Peyer's patch (tissue), 4 donors: ENCODE measurements at regions not wholly inside any gene's neighbourhood (a gene's known extent, or its start where the extent isn't known, plus 50 kb on each side); places are given as distances from the start of the nearest gene placed in this dataset.

Source experiments
- DNase-seq, 3 donors: peaks; one replicate each; pipeline ENCODE4 v3.0.0-alpha.2; 2017 to 2019
- H3K27ac ChIP-seq, 4 donors: fragments of 200-600 bp; sonication (generic); one replicate each; pipeline ENCODE4 v1.5.1; 2016 to 2019
- H3K27me3 ChIP-seq, 2 donors: fragments of 200-600 bp; sonication (generic); one replicate each; pipeline ENCODE4 v1.5.1; 2019
- H3K36me3 ChIP-seq, 3 donors: fragments of 200-600 bp; sonication (generic); one replicate each; pipeline ENCODE4 v1.5.1; 2016 to 2019
- H3K4me1 ChIP-seq, 4 donors: fragments of 200-600 bp; sonication (generic); one replicate each; pipeline ENCODE4 v1.5.1; 2016 to 2019
- H3K4me3 ChIP-seq, 4 donors: fragments of 200-600 bp; sonication (generic); 1 replicate in 3 of 4; 2 replicates in 1 of 4; pipeline ENCODE4 v1.5.1; 2016 to 2019; ENCODE audit warnings: mild to moderate bottlenecking in 1 of 4
- H3K9me3 ChIP-seq, 4 donors: fragments of 200-600 bp; sonication (generic); one replicate each; pipeline ENCODE4 v1.5.1; 2016 to 2019; ENCODE audit warnings: mild to moderate bottlenecking in 1 of 4
- POLR2A ChIP-seq, 2 donors: fragments of 450-650 bp; IDR thresholded peaks; one replicate each; pipeline ENCODE4 v1.5.1; 2017; ENCODE audit warnings: antibody characterized with exemption in 2 of 2, mild to moderate bottlenecking in 2 of 2, moderate library complexity in 2 of 2
- TF ChIP-seq, protein P1 (sequence below), 6 experiments: fragments of 450-650 bp in 4 of 6; fragments of 200-600 bp in 2 of 6; sonication (generic) in 1 of 6; IDR thresholded peaks; one replicate each; pipeline ENCODE4 v1.5.1; 2017 to 2019; ENCODE audit warnings: antibody characterized with exemption in 6 of 6, mild to moderate bottlenecking in 3 of 6, moderate library complexity in 1 of 6

DNA sequence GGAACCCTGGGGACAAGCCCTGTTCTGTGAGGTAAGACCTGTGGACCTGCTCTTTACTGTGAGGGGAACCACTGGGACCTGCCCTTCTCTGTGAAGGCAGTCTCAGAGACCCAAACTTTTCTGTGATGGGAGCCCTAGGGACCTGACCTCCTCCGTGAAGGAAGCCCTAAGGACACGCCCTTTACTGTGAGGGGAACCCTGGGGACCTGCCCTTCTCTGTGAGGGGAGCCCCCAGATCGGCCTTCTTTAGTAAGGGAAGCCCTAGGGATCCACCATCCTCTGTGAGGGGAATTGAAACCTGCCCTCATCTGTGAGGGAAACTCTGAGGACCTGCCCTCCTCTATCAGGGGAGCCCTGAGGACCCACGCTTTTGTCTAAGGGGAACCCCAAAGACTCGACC, 343.5 kb downstream of the UQCRFS1 start:
- DNase-seq, result no peak
- H3K4me1 ChIP-seq, result no peaks in the 10 kb centered on the region
- H3K4me3 ChIP-seq, result no peak overlapping the region
- no peaks in the 10 kb centered on the region for H3K9me3 ChIP-seq
- no peaks in the 10 kb centered on the region for H3K27me3 ChIP-seq
- TF ChIP-seq POLR2A (IDR thresholded peaks at IDR 0.05), result no peak
- TF ChIP-seq, protein P1, sequence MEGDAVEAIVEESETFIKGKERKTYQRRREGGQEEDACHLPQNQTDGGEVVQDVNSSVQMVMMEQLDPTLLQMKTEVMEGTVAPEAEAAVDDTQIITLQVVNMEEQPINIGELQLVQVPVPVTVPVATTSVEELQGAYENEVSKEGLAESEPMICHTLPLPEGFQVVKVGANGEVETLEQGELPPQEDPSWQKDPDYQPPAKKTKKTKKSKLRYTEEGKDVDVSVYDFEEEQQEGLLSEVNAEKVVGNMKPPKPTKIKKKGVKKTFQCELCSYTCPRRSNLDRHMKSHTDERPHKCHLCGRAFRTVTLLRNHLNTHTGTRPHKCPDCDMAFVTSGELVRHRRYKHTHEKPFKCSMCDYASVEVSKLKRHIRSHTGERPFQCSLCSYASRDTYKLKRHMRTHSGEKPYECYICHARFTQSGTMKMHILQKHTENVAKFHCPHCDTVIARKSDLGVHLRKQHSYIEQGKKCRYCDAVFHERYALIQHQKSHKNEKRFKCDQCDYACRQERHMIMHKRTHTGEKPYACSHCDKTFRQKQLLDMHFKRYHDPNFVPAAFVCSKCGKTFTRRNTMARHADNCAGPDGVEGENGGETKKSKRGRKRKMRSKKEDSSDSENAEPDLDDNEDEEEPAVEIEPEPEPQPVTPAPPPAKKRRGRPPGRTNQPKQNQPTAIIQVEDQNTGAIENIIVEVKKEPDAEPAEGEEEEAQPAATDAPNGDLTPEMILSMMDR (IDR thresholded peaks at IDR 0.05), result no peak
- H3K27ac ChIP-seq, result no peak overlapping the region
- H3K36me3 ChIP-seq, result no peaks in the 10 kb centered on the region

DNA sequence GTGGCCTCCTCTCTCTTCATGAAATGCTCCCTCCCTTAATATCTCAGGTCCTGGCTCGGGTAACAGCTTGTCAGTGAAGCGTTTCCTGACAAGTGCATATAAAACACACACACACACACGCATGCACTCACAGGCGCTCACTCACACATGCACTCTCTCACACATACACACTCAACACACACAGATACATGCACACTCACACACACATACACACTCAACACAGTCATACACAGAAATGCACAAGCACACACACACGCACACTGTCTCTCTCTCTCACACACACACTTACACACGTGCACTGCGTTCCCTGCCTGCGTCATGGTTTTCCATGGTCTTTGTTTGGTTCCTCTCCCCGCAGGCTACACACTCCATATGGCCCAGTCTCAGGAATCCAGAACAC, 344.1 kb downstream of the UQCRFS1 start:
- H3K4me1 ChIP-seq, result no peaks in the 10 kb centered on the region
- TF ChIP-seq POLR2A (IDR thresholded peaks at IDR 0.05), result no peak
- TF ChIP-seq, protein P1 (IDR thresholded peaks at IDR 0.05), result no peak
- no peak overlapping the region for H3K4me3 ChIP-seq
- no peaks in the 10 kb centered on the region for H3K27me3 ChIP-seq
- H3K27ac ChIP-seq, result no peak overlapping the region
- no peaks in the 10 kb centered on the region for H3K9me3 ChIP-seq
- DNase-seq, result no peak
- no peaks in the 10 kb centered on the region for H3K36me3 ChIP-seq

DNA sequence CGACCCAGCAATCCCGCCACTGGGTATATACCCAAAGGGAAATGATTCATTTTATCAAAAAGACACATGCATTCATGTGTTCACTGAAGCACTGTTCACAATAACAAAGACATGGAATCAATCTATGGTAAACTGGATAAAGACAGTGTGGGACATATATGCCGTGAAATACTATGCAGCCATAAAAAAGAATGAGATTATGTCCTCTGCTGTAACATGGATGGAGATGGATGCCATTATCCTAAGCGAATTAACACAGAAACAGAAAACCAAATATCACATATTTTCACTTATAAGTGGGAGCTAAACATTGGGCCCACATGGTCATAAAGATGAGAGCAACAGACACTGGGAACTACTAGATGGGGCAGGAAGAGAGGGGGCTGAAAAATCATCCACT, 345.0 kb downstream of the UQCRFS1 start:
- no peaks in the 10 kb centered on the region for H3K9me3 ChIP-seq
- no peak for TF ChIP-seq POLR2A (IDR thresholded peaks at IDR 0.05)
- TF ChIP-seq, protein P1 (IDR thresholded peaks at IDR 0.05), result no peak
- no peak overlapping the region for H3K4me3 ChIP-seq
- no peaks in the 10 kb centered on the region for H3K4me1 ChIP-seq
- H3K36me3 ChIP-seq, result no peaks in the 10 kb centered on the region
- H3K27ac ChIP-seq, result no peak overlapping the region
- no peak for DNase-seq
- H3K27me3 ChIP-seq, result no peaks in the 10 kb centered on the region

DNA sequence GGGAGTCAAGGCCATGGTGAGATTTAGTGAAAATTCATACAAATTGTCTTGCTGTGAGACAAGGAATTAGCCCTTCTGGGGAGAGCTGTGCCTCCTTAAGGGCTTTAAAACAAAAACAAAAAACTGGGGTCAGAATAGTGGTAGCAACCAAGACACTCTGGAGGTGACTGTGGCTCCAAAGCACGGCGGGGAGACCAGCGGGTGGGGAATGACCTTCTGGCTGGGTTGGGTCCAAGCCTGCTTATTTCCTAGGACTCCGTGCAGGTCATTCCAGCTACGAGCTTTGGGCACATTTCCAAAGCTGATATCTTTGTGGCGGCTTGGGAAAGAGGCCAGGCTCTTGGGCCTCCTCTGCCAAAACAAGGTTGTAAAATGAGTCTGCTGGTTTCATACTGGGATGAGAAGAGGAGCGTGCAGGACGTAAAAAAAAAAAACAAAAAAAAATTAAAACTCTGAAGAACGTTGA, 348.3 kb downstream of the UQCRFS1 start:
- no peaks in the 10 kb centered on the region for H3K27me3 ChIP-seq
- DNase-seq, result no peak
- TF ChIP-seq, protein P1 (IDR thresholded peaks at IDR 0.05), result no peak
- no peak for TF ChIP-seq POLR2A (IDR thresholded peaks at IDR 0.05)
- no peaks in the 10 kb centered on the region for H3K36me3 ChIP-seq
- no peaks in the 10 kb centered on the region for H3K4me1 ChIP-seq
- H3K4me3 ChIP-seq, result no peak overlapping the region
- no peak overlapping the region for H3K27ac ChIP-seq
- H3K9me3 ChIP-seq, result no peaks in the 10 kb centered on the region

DNA sequence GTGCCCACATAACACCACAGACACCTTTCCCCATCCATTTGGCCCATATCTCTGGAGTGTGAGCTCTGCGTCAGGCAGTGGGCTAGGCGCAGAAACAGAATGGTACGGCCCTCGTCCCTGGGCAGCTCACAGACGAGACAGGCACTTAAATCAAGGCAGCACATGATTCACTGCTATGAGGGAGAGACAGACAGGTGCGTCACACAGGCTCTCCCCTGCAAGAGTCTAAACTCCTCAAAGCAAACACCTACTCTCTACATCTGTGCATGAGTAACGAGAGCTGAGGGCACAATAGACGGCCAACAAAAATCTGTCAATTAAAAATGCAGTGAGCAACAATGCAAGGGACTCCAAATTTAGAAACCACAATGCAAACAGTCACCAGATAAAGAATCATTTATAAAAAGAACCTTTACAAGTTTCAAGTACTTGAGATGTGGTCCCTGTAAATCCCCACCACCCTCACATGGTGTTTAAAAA, 348.9 kb downstream of the UQCRFS1 start:
- Histone ChIP-seq H3K9me3 (no peaks in the 10 kb centered on the region), H3K27me3 (no peaks in the 10 kb centered on the region), H3K36me3 (no peaks in the 10 kb centered on the region), H3K4me3 (no peak overlapping the region), H3K4me1 (no peaks in the 10 kb centered on the region), H3K27ac (no peak overlapping the region)
- TF ChIP-seq, protein P1 (IDR thresholded peaks at IDR 0.05), result no peak
- no peak for TF ChIP-seq POLR2A (IDR thresholded peaks at IDR 0.05)
- DNase-seq, result no peak

DNA sequence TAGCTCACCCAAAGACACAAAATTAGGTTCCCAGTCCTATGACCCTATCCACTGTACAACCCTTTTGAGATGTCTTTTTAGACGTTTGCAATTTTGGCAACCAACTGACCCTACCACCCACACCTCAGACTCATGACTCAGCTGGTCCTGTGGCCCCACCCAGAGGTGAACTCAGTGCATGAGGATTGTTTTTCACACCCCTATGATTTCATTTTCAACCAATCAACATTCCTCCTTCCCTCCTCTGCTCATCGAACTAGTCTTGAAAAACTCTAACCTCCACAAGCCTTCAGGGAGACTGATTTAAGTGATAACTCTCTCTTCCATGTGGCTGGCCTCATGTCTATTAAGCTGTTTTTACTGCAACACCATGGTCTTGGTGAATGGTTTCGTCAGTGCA, 350.7 kb downstream of the UQCRFS1 start:
- Histone ChIP-seq H3K27ac (no peak overlapping the region), H3K27me3 (no peaks in the 10 kb centered on the region), H3K4me1 (no peaks in the 10 kb centered on the region), H3K9me3 (no peaks in the 10 kb centered on the region), H3K36me3 (no peaks in the 10 kb centered on the region), H3K4me3 (no peak overlapping the region)
- no peak for DNase-seq
- TF ChIP-seq POLR2A (IDR thresholded peaks at IDR 0.05), result no peak
- TF ChIP-seq, protein P1 (IDR thresholded peaks at IDR 0.05), result no peak
